ENCODE measurements at regions not wholly inside any gene's neighbourhood (a gene's known extent, or its start where the extent isn't known, plus 50 kb on each side); places are given as distances from the start of the nearest gene placed in this dataset.

GRCh38 chr7:131919920-131920709, 363.7 kb upstream of the PODXL start:
- intact Hi-C loops (cut with DNase I): no loop called here
- DNase-seq: peak in 1 of 42 donors; percentile 34

GRCh38 chr7:131911112-131911511, 354.7 kb upstream of the PODXL start:
- intact Hi-C loops (cut with DNase I): no loop called here
- DNase-seq: no peak

GRCh38 chr7:131909151-131909768, 352.8 kb upstream of the PODXL start:
- intact Hi-C loops (cut with DNase I): no loop called here
- DNase-seq: peak in 9 of 42 donors; percentile 7 to 46 (median 28)

GRCh38 chr7:131908714-131909113, 352.3 kb upstream of the PODXL start:
- peak in 1 of 42 donors; percentile 31 for DNase-seq
- intact Hi-C loops (cut with DNase I): no loop called here

- DNase-seq: no peak
- intact Hi-C loops (cut with DNase I): no loop called here
Observed at GRCh38 chr7:131905471-131905973, 349.1 kb upstream of the PODXL start.

GRCh38 chr7:131904760-131905327, 348.4 kb upstream of the PODXL start:
- no peak for DNase-seq
- intact Hi-C loops (cut with DNase I): no loop called here

GRCh38 chr7:131903315-131903714, 346.9 kb upstream of the PODXL start:
- DNase-seq: no peak
- intact Hi-C loops (cut with DNase I): no loop called here

- DNase-seq: no peak
- intact Hi-C loops (cut with DNase I): no loop called here
Observed at GRCh38 chr7:131900785-131901287, 344.4 kb upstream of the PODXL start.

GRCh38 chr7:131899271-131900030, 343.0 kb upstream of the PODXL start:
- intact Hi-C loops (cut with DNase I): no loop called here
- no peak for DNase-seq

GRCh38 chr7:131898418-131898817, 342.0 kb upstream of the PODXL start:
- intact Hi-C loops (cut with DNase I): no loop called here
- DNase-seq: no peak

- no peak for DNase-seq
- intact Hi-C loops (cut with DNase I): no loop called here
Observed at GRCh38 chr7:131897790-131898165, 341.4 kb upstream of the PODXL start.

- DNase-seq: no peak
- intact Hi-C loops (cut with DNase I): no loop called here
Observed at GRCh38 chr7:131897016-131897789, 340.8 kb upstream of the PODXL start.

- intact Hi-C loops (cut with DNase I): no loop called here
- no peak for DNase-seq
Observed at GRCh38 chr7:131896165-131896863, 339.9 kb upstream of the PODXL start.

GRCh38 chr7:131895541-131896164, 339.2 kb upstream of the PODXL start:
- peak in 14 of 42 donors; percentile 3 to 69 (median 38) for DNase-seq
- intact Hi-C loops (cut with DNase I): no loop called here

GRCh38 chr7:131893631-131894340, 337.4 kb upstream of the PODXL start:
- intact Hi-C loops (cut with DNase I): no loop called here
- DNase-seq: no peak

- peak in 10 of 42 donors; percentile 4 to 44 (median 15) for DNase-seq
- intact Hi-C loops (cut with DNase I): no loop called here
Observed at GRCh38 chr7:131890176-131890575, 333.7 kb upstream of the PODXL start.

GRCh38 chr7:131889572-131890150, 333.2 kb upstream of the PODXL start:
- DNase-seq: no peak
- intact Hi-C loops (cut with DNase I): no loop called here
